Panc1 (cell line): ENCODE measurements at regions not wholly inside any gene's neighbourhood (a gene's known extent, or its start where the extent isn't known, plus 50 kb on each side); places are given as distances from the start of the nearest gene placed in this dataset.

ENCODE experiments used
- ATAC-seq: fragments of 200-7000 bp; cut with Tn5 transposase; 2 replicates; pipeline ENCODE4 v1.9.1; 2020; ENCODE audit warnings: mild to moderate bottlenecking, moderate library complexity
- BruUV-seq: library from RNA; stranded (reverse); fragments of 400-500 nt; replicated peaks from 2 replicates; lab custom pipeline; 2021; lab: Mats Ljungman, UMichigan
- CTCF ChIA-PET: fragments of 300-600 bp; sonication (Branson Sonifier 250); formaldehyde crosslinking; loops from one replicate; lab custom pipeline; 2022; ENCODE audit warnings: antibody characterized with exemption; lab: Charles Lee
- POLR2A ChIA-PET: fragments of 300-600 bp; sonication (Branson Sonifier 250); formaldehyde crosslinking; loops from one replicate; lab custom pipeline; 2022; ENCODE audit warnings: antibody characterized with exemption; lab: Charles Lee
- DNase-seq: peaks from one replicate; pipeline ENCODE4 v3.0.0-alpha.2; 2010; ENCODE audit warnings: low read depth, low spot score
- H3K27ac ChIP-seq: 2 replicates; pipeline ENCODE4 v1.5.1; 2011; ENCODE audit warnings: mild to moderate bottlenecking, low read length, inconsistent platforms
- H3K27me3 ChIP-seq: fragments of 200-500 bp; sonication (Bioruptor generic); 2 replicates; pipeline ENCODE4 v1.6.0; 2014; ENCODE audit warnings: low read length, inconsistent platforms; ENCODE audit not compliant: control insufficient read depth, insufficient read depth
- H3K36me3 ChIP-seq: fragments of 200-500 bp; sonication (Bioruptor generic); 2 replicates; pipeline ENCODE4 v1.5.1; 2014; ENCODE audit warnings: inconsistent platforms, mild to moderate bottlenecking, low read length, moderate library complexity; ENCODE audit not compliant: control insufficient read depth, insufficient read depth
- H3K4me1 ChIP-seq: 2 replicates; pipeline ENCODE4 v1.5.1; 2011; ENCODE audit warnings: inconsistent platforms, mild to moderate bottlenecking, low read length, moderate library complexity; ENCODE audit not compliant: control insufficient read depth, insufficient read depth
- H3K4me3 ChIP-seq, 2 experiments: 2 replicates each; pipeline ENCODE4 v1.5.1; 2011 to 2012; ENCODE audit warnings: low read depth in 2 of 2, low read length in 2 of 2, mild to moderate bottlenecking in 2 of 2, inconsistent platforms in 1 of 2, moderate library complexity in 1 of 2
- H3K9me3 ChIP-seq: fragments of 200-500 bp; sonication (Bioruptor generic); 2 replicates; pipeline ENCODE4 v1.5.1; 2014; ENCODE audit warnings: low read depth, mild to moderate bottlenecking, inconsistent platforms, low read length, moderate library complexity; ENCODE audit not compliant: control insufficient read depth, insufficient read depth
- CTCF ChIP-seq: fragments of 450-650 bp; IDR thresholded peaks from 2 replicates; pipeline ENCODE4 v1.5.1; 2017; ENCODE audit warnings: mild to moderate bottlenecking
- POLR2AphosphoS5 ChIP-seq: IDR thresholded peaks from 2 replicates; pipeline ENCODE4 v1.6.1; 2012; ENCODE audit warnings: mild to moderate bottlenecking, low read depth, low read length, moderate library complexity
- REST ChIP-seq, 2 experiments: IDR thresholded peaks; 2 replicates each; pipeline ENCODE4 v1.6.1; 2011 to 2012; ENCODE audit warnings: low read depth in 2 of 2, control low read depth in 1 of 2, low read length in 1 of 2, mild to moderate bottlenecking in 1 of 2, moderate library complexity in 1 of 2; ENCODE audit not compliant: insufficient read depth in 1 of 2
- SIN3A ChIP-seq: IDR thresholded peaks from 2 replicates; pipeline ENCODE4 v1.6.1; 2012; ENCODE audit warnings: low read depth, mild to moderate bottlenecking, low read length, moderate library complexity, borderline replicate concordance; ENCODE audit not compliant: insufficient read depth
- TCF7L2 ChIP-seq: IDR thresholded peaks from 2 replicates; pipeline ENCODE4 v1.6.1; 2011; ENCODE audit warnings: mild to moderate bottlenecking, low read depth, low read length, inconsistent platforms
- in situ Hi-C: cut with HindIII; loops from 2 replicates; pipeline ENCODE4 v1.10.0; 2016; ENCODE audit warnings: low sequenced_read_pairs, low pct_unique_long_range_greater_than_20kb
- intact Hi-C: fragments of 100-400 bp; cut with micrococcal nuclease; formaldehyde crosslinking; loops from one replicate; pipeline ENCODE4 v1.10.0; 2022; ENCODE audit not compliant: unreplicated experiment

GRCh38 chr5:124512236-124512635 lies 234.2 kb downstream of the ZNF608 start:
- no TSS peak for BruUV-seq
- Histone ChIP-seq H3K4me3 (no peak overlapping the region), H3K27ac (no peak overlapping the region; the same call in 1 of the 2 replicates), H3K9me3 (no peaks in the 10 kb centered on the region), H3K36me3 (no peaks in the 10 kb centered on the region), H3K4me1 (no peaks in the 10 kb centered on the region), H3K27me3 (no peaks in the 10 kb centered on the region)
- in situ Hi-C loops (no loop called here), intact Hi-C loops (loop anchor here (2.0 kb wide), 1 partner anchor 27 kb away; no protein-coding TSS in a partner anchor)
- ATAC-seq = no peak
- POLR2A ChIA-PET = no interaction called here
- CTCF ChIA-PET = no interaction called here
- TF ChIP-seq REST (IDR thresholded peaks at IDR 0.05; ENCODE audit: insufficient read depth in 1 of 2, low read depth in 2 of 2, low read length in 1 of 2) (no peak), CTCF (no peak), SIN3A (no peak), POLR2AphosphoS5 (no peak), TCF7L2 (no peak)
- no peak for DNase-seq

GRCh38 chr5:124511791-124512190 lies 234.6 kb downstream of the ZNF608 start:
- no peak for TF ChIP-seq SIN3A
- no peak for TF ChIP-seq POLR2AphosphoS5
- no peak for TF ChIP-seq REST (IDR thresholded peaks at IDR 0.05; ENCODE audit: insufficient read depth in 1 of 2, low read depth in 2 of 2, low read length in 1 of 2)
- ChIA-PET CTCF (no interaction called here), POLR2A (no interaction called here)
- Histone ChIP-seq H3K27me3 (no peaks in the 10 kb centered on the region), H3K9me3 (no peaks in the 10 kb centered on the region), H3K4me3 (no peak overlapping the region), H3K27ac (no peak overlapping the region; the same call in 1 of the 2 replicates), H3K36me3 (no peaks in the 10 kb centered on the region), H3K4me1 (no peaks in the 10 kb centered on the region)
- intact Hi-C loops = loop anchor here (2.0 kb wide), 1 partner anchor 27 kb away; no protein-coding TSS in a partner anchor
- ATAC-seq (no peak), DNase-seq (no peak)
- in situ Hi-C loops = no loop called here
- BruUV-seq = no TSS peak
